Fibroblast of skin of back (primary cell): ENCODE measurements at regions not wholly inside any gene's neighbourhood (a gene's known extent, or its start where the extent isn't known, plus 50 kb on each side); places are given as distances from the start of the nearest gene placed in this dataset.

Experiments used
- DNase-seq: peaks from one replicate; pipeline ENCODE4 v3.0.0-alpha.2; 2013

- no peak for DNase-seq
These were observed 374.1 kb upstream of the RBMS3 start for GRCh38 chr3:28906561-28907310.

- no peak for DNase-seq
These were observed 373.3 kb upstream of the RBMS3 start for GRCh38 chr3:28907616-28908015.

GRCh38 chr3:28912120-28912885 is 368.6 kb upstream of the RBMS3 start:
- DNase-seq: peak; percentile 46

DNA sequence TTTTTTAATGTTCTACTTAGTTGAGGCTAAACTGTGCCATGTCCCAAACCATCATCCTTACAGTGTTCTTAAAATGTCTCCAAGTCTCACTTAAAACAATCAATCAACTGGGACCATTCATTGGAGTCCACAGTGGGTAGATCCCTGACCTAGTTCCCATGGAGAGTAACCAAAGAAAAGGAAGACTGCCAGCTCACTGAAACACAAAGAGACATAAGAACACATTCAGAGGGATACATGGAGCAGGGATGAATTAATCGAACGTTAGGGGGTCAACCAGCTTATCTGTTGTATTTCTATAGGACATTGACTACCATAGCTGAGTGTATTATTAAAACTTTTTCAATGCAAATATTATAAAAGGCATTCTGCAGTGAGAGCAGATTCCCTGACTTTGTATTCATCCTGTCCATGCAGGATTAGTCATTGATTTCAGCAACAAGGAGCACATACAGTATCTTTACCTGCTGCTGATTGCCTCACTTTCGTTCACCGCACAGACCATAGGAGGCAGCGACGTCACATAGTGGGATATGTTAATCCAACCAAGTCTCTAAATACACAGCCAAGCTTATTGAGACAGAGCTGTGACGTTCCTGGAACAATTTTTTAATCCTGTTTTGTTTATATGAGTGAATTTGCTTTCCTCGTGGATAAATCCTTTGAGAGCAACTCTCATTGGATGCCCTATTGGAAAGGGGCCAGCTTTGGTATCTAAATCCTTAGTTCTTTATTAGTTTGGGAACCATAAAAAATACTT is 364.9 kb upstream of the RBMS3 start:
- peak; percentile 57 for DNase-seq

DNA sequence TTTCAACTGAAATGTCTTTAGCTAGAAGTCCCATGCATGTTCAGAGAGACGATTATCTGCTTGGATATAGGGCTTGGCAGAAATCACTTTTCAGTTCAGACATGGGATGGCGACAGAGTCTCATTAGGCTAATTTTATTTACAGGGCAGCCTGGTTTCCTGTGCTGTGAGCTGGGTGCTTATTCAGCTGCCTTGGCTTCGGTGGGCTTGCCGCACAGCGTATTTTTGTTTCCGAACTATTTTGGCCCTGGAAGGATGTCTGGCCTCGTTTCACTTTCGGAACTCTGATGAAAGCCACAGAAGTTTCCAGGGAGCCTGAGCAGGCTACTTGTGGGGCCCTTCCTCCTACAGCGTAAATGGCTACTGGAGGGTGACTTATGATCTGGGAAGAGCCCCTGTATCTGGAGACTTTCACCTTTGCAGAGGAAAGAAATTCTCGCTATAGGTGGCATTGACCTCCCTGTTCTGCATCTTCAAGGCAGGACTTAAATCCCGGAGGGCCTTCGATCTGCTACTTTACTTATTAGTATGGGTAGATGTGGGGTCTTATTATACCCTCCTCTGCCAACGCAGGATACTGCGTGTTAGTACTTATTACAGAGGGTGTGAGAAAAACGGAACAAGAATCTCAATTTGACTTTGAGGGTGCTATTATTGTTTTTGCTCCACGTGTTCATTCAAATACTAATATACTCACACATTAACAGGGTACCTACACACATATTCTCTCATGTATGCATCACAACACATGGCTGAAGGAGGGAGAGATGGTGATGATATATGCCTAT is 364.0 kb upstream of the RBMS3 start:
- DNase-seq: peak; percentile 76

DNA sequence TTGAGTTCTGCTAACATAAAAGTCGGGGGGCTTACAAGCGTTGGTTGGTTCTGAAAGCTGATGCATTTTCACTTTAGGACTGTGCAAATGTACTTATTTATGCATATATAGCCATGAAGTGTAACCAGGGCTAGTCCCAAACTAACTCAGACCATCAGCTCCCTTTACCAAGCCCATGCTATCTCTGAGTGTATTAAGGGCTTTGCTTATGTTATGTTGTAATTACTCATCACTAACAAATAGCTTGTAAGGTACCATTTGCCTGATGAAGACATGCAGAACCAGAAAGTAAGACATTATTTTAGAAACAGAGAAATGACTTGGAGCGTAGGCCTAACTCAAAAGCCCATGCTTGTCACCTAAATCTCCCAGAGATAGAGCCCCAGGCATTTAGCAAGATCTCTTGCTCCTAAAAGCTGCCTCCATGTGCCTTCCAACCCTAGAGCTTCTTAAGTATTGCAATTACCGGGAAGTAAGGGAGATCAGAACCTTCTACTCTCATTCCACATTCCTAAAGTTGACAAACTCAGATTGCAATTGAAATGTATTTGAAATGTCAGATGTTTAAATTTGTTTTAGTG is 362.9 kb upstream of the RBMS3 start:
- no peak for DNase-seq

DNA sequence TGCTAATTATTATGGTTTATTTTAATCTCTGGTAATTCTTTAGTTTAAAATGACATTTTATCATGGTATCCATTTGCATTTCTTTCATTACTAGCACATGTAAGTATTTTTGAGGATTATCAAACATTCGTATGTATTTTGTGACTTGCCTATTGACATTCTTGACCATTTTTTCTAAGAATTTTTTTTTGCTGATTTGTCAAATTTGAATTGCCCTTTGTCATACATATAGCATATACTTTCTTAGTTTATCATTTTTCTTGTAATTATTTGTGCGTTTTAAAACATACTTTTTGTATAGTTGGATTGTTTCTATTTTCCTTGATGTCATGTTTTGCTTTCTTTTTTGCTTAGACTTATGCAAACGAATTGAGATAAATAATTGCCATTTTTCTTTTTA is 358.5 kb upstream of the RBMS3 start:
- no peak for DNase-seq

GRCh38 chr3:28923994-28924393 is 356.9 kb upstream of the RBMS3 start:
- DNase-seq: no peak

- peak; percentile 64 for DNase-seq
These were observed 356.0 kb upstream of the RBMS3 start for GRCh38 chr3:28924744-28925360.

DNA sequence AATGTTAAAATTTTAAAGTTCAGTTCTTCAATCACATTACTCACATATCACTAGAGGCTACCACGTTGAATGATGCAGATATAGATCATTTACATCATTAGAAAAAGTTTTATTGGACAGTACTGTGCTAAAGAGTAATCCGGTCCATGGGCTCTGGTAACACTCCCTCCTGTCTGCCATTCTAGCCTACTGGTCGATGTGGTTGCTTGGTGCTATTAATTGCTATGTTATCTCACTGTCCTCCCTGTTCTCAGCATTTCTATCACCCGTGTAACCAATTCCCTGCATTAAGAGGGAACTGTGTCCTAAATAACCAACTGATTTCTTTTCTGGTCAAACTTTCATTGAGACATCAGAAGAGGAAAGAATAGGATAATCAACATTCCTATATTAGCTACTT is 347.5 kb upstream of the RBMS3 start:
- no peak for DNase-seq

DNA sequence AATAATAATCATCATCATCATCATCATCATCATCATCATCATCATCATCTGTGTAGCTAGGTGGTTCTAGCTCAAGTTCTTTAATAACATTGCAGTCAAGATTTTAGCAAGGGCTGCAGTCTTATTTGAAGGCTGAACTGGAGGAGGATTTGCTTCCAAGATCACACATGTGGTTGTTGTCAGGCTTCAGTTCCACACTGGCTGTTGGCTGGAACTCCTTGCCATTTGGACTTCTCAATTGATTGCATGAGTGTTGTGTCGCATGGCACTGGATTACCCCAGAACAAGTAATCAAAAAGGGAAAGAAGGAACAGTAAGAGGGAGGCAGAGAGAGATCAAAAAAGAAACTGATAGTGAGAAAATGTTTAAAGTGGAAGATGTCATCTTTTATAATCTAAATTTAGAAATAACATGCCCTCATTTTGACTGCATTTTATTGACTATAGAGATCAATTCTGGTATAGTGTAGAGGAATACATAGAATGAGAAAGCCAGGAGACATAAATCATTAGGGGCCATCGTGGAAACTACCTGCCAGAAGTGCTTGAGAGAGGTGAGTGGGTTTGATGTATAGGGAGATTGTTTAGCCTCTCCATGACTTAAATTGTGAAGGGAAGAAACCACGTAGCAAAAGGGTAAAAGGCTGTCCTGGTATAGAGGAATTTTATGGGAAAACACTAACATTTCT is 346.6 kb upstream of the RBMS3 start:
- DNase-seq: no peak

DNA sequence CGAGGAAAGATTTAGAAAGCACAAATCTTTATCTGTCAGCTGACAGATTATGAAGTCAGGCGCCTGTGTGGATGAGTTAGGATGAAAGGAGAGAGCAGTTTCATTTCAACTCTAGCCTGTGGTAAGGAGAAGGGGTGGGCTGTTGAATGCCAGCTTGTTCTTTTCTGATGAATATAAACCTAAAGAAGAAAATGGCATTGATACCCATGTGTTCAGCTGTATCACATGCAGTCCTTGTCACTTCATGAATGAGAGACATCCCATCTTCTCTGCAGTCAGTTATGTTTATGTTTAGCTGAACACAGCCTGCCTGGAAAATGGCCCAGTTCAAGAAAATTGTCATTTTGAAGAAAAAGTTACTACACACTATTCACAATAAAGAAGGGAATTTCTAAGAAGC is 345.7 kb upstream of the RBMS3 start:
- DNase-seq: no peak

- DNase-seq: no peak
These were observed 344.7 kb upstream of the RBMS3 start for GRCh38 chr3:28936154-28936553.

- DNase-seq: peak; percentile 79
These were observed 340.3 kb upstream of the RBMS3 start for GRCh38 chr3:28940530-28940929.

- DNase-seq: no peak
These were observed 339.9 kb upstream of the RBMS3 start for GRCh38 chr3:28940994-28941393.

DNA sequence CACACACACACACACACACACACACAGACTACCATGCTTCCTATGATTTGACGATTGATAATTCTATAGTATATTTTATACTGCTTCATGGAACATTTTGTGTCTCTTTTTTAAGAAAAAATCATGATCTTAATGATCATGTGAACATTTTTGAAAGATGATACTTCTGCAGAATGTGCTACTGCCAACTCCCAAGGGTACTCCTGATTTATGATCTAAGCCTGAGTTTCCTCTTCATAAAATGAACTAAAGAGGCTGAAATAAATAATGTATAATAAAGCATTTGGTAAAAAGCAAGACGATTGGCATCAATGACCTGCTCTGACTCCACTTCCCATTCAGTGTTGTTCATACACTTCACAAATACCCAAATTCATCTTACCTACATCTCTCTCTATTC is 333.8 kb upstream of the RBMS3 start:
- DNase-seq: peak; percentile 42

- DNase-seq: no peak
These were observed 333.1 kb upstream of the RBMS3 start for GRCh38 chr3:28947751-28948150.

- DNase-seq: peak; percentile 44
These were observed 332.2 kb upstream of the RBMS3 start for GRCh38 chr3:28948685-28949084.

GRCh38 chr3:28949580-28949979 is 331.3 kb upstream of the RBMS3 start:
- no peak for DNase-seq

DNA sequence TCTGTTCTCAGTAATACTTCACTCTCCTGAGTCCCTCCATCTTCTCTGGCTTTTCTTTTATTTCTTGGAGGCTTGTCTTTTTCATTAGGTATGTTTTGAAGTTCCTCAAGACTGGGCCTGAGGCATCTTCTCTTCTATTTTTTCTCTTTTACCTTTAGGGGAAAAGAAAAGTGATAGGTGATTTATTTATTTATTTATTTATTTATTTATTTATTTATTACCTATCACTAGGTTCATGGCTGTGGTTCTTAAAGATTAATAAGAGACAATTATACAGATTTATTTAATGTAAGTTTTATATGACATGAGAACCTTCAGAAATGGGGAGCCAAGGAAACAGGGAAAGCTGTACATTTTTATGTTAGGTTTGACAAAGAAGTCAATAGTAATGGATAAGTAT is 330.3 kb upstream of the RBMS3 start:
- no peak for DNase-seq
